NCI-H2171 (cell line): ENCODE measurements at regions not wholly inside any gene's neighbourhood (a gene's known extent, or its start where the extent isn't known, plus 50 kb on each side); places are given as distances from the start of the nearest gene placed in this dataset.
"Not testable (repeated sequence)": the region's sequence is repeated elsewhere in the genome, so short reads cannot be mapped to it uniquely, and the experiment has no call there.

ENCODE experiments used
- DNase-seq: peaks from one replicate; lab custom pipeline; 2025; lab: John Stamatoyannopoulos, UW

- no peak for DNase-seq
Observed at GRCh38 chr2:59259913-59260312, 1018.8 kb upstream of the FANCL start.

DNA sequence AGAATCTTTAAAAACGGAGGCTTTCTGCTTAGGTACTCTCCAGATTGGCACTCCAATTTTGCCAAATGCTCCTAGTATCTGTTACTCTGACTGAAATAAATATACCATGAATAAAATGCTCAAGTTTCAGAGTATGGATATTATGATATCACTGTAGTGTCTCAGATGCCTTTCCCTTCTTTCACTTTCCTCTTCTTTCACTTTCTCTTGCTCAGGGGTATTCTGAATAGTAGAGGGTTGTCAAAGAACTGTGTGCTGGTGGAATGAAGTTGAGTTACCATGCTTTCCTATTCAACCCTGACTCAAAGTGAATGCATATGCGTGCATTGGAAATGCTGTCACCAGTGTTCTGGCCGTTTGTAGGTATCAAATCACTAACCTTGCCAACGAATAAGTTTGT lies 1015.2 kb upstream of the FANCL start:
- no peak for DNase-seq

DNA sequence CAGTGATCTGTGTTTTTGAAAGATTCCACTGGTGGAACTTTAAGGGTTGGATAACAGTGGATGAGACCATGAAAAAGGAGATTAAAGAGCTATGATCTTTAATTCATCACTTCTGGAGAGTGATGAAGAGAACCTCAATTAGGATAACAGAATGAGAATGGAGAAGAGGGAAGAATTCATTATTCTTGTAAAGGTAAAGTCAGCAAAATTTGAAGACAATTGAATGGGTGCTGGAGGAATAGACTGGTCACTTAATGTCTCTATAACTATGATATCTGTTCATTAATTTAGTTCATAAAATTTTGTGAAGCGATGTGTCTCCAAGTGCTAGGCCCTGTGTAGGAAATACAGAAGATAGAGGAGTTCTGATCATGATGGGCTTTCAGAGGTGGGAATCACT lies 1013.2 kb upstream of the FANCL start:
- no peak for DNase-seq

DNA sequence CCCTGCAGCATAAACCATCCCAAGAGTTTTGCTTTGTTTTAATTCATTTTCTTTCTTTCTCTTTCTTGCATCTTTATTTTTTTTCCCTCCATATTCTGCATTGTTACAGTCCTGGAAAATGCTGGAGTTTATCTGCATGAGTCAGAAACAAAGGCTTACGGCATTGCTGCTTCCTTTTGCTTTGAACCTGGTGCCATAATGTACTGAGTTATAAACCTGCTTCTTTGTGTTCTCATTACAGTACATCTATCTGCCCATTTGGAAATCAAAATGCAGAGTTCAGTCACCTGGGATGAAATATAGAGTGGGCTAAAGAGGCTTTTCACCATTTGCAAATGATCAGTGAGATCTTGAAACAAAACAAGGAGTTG lies 1009.2 kb upstream of the FANCL start:
- no peak for DNase-seq

DNA sequence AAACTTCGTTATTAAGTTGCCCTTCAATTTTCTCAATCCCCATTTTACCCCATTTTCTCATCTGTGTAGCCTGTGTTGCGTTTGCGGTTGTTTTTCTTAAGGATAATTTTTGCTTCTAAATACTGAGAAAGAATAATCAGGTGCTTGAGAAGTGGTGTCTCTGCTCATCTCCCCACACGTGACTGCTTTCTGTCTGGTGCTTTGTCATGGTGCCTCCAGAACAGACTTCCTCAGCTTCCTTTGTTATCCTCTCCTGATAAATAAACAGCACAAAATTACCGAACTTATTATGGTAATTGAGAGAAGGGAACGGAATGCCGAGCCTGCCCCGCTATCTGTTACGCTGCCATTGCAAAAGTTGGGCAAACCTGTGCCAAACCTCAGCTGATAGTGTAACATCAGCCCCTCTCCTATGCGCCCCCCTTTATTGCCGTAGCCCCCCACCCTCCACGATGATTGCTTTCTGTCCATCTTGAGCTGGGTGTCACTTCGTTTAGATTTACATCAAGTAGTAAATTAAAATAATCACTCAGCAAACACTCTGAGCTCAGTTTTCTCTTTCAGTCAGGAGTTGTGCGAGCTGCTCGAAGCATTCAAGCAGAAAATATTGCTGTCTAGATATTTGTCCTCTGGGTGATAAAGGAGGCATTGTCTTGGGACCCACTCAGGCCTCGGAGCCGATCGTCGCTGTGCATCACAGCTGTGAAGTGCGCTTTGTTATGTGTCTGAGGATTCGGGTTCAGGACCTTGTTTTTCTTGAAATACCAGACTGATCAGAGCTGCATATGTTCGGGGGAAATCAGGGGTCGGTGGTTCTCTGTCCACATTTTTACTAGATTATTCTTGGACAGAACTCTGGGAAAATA lies 1008.5 kb upstream of the FANCL start:
- DNase-seq, result no peak

GRCh38 chr2:59239146-59239545 lies 998.0 kb upstream of the FANCL start:
- DNase-seq, result no peak

DNA sequence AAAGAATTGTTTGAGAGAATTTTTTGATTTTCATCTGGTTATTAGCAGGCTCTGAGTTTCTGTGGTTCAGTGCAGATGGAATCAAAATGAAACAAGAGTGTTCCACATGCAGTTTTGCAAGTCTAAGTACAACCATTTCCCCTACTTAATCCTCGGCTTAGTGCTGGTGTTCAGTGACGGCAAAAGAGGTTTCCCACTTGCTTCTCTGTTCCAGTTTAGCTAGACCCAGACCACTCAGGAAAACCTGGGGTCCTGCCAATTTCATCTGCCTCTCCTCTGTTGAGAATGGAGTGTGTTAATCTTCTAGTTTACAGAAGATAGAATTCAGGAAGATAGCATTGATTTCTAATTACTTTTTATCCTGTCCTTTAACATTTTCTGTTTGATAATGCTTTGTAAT lies 996.2 kb upstream of the FANCL start:
- DNase-seq, result no peak

GRCh38 chr2:59236723-59237122 lies 995.6 kb upstream of the FANCL start:
- DNase-seq, result no peak

GRCh38 chr2:59233920-59234319 lies 992.8 kb upstream of the FANCL start:
- no peak for DNase-seq

DNA sequence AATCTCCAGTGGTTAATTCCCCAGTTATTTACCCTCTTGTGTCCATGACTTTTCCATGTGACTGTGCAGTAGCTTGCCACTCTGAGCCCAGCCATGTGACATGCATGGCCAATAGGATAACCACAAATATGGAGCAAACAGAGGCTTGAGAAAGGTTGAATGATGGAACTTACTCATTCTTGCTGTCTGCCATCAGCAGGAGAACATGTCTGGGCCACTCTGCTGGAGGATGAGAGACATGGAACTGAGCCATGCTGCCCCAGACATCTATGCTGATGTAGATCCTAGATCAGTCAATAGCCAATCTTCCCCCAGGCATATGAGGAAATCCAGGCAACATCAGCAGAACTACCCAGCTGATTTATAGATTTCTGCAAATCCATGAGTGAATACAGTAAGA lies 992.3 kb upstream of the FANCL start:
- no peak for DNase-seq

GRCh38 chr2:59232394-59233165 lies 991.5 kb upstream of the FANCL start:
- no peak for DNase-seq

GRCh38 chr2:59226362-59226761 lies 985.2 kb upstream of the FANCL start:
- not testable (repeated sequence) for DNase-seq

DNA sequence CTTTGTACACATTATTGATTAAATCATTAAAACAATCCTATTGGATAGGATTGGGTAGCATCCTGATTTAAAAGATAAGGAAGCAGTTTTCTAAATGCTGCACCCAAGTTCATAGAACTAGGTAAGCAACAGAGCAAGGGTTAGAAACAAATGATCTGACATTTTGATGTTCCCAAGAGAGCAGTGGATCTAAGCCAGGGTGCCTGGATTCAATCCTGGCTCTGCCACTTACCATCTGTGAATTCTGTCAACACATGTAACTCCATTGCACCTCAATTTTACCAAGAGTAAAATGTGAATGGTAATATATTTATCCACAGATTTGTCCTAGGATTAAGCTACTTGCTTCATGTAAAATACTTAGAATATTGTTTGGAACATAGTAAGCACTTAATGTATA lies 982.6 kb upstream of the FANCL start:
- DNase-seq, result peak; percentile 21

DNA sequence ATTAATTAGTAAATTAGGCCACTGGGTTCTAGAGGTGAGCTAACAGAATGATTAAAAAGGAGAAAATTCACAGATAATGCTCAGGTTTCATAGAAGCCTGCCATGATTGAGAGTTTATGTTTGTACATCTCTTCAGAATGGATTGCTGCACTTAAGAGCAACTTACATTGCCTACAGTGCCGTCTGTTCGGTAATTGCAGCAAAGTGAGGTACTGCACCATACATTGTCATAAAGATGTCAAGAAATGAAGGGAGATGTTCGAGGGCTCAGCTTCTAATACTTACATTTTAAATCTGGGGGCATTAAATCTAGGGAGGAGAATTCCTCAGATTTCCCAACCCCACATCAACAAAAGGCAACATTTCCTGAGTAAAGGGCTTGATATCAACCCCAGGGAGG lies 976.2 kb upstream of the FANCL start:
- DNase-seq, result no peak

DNA sequence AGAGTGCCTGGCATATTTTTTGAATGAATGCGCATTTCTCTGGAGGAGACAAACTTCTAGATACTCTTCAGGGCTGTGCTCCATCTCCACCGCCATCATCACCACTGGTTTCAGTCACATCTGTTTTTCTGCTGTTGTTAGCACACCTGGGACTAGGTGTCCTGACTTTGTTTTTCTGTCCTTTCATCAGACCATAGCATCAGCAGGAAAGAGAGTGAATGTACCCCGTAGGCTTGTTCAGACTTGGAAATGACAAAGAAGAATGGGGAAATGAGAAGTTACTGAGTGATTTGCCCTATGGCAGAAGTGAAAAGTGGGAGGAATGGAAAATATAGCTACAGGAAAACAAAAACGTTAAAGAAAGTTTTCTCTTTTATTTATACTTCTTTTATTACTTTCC lies 965.2 kb upstream of the FANCL start:
- DNase-seq, result no peak

- no peak for DNase-seq
Observed at GRCh38 chr2:59204040-59204439, 962.9 kb upstream of the FANCL start.

- DNase-seq, result no peak
Observed at GRCh38 chr2:59196491-59196890, 955.4 kb upstream of the FANCL start.

- no peak for DNase-seq
Observed at GRCh38 chr2:59195851-59196250, 954.7 kb upstream of the FANCL start.

GRCh38 chr2:59191781-59192180 lies 950.7 kb upstream of the FANCL start:
- no peak for DNase-seq

DNA sequence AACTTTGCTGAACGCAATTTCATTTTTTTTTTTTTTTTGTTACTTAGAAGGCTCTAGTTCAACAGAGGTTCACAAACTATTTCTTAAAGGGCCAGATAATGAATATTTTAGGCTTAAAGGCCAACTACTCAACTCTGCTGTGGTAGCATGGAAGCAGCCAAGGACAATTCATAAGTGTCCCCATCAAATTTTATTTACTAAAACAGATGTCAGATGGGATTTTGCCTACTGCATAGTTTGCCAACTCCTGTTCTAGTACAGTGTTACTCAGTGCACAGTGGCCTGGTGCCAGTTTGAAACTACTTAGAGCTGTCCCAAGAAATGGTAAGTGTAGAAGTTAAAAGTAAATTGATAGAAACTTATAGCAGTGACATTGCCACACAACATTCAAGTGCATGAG lies 949.4 kb upstream of the FANCL start:
- DNase-seq, result no peak

GRCh38 chr2:59184276-59185020 lies 943.3 kb upstream of the FANCL start:
- DNase-seq, result no peak

DNA sequence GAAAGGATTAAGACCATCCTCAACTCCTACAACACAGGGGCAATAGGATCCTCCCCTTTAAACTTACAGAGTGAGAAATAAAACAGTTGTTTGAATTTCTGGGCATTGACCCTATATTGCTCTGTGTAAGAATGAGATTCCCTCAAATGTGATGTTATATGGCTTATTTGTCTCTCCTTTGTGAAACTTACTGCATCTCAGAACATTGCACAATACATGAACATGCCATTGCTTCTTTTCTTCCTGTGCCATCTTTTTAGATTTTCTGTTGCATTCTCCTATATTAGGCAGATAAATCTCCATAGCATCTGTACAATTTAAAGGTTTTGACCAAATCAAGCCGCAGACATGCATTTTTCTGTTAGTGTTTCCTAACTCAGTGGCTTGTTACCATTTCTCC lies 941.9 kb upstream of the FANCL start:
- no peak for DNase-seq

GRCh38 chr2:59182249-59182648 lies 941.1 kb upstream of the FANCL start:
- peak; percentile 27 for DNase-seq
